ENCODE measurements at regions not wholly inside any gene's neighbourhood (a gene's known extent, or its start where the extent isn't known, plus 50 kb on each side); places are given as distances from the start of the nearest gene placed in this dataset.
"Not testable (repeated sequence)": the region's sequence is repeated elsewhere in the genome, so short reads cannot be mapped to it uniquely, and the experiment has no call there.

DNA sequence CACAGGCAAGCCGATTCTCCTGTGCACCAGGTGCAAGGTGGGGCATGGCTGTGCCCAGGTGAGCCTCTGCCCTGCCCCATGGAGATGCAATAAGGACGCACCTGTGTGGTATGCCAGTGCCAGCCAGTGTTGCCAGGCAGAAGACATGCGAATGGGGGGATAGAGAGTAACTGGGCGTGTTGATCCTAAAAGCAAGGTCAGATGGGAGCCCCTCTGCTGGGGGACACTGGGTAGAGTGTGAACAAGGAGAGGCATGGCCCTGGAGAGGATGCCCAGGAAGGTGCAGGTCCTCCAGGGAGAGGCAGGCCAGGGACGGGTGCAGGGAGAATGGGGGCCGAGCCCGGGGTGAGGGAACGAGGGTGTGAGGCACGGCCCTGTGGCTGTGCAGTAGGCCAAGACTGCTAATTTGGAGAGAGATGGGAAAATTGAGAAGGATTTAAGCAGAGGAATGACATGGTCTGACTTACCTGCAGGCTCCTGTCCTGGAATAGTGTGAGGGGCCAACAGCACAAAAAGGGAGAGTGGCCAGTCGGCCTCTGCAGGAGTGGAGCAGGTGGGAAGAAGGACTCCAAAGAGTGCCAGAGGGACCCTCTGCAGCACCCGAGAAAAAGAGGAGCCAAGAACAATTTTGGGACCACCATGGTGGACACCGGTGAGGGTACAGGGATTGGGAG, 690.4 kb upstream of the HS6ST1 start:
- DNase-seq (ENCODE audit: low spot score): no peak
- no peak for ATAC-seq
- intact Hi-C loops (cut with DNase I): no loop called here

DNA sequence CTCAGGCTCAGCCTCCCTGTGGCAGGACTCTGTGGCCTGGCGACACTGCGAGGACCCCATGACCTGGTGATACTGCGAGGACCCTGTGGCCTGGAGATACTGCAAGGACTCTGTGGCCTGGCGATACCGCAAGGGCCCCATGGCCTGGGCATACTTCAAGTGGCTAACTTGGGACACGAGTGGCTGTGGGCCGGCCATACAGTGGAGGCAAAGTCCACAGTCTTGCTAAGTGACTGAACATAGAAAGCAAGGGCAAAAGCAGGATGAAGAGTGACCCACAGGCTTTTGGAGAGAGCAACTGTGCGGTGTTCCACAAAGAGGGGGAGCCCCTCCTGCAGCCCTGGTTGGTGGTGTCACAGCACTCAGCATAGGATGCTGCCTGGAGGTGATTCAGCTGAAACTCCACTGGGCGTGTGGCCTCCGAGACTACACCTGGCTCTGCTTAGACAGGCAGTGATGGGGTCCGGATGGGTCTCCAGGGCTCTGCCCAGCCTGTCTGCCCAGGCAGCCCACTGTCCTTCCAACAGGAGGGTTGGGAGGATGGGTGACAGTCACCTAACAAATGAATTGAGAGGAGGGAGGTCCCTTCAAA, 691.0 kb upstream of the HS6ST1 start:
- ATAC-seq (no peak), DNase-seq (ENCODE audit: low spot score) (no peak)
- intact Hi-C loops (cut with DNase I): no loop called here

DNA sequence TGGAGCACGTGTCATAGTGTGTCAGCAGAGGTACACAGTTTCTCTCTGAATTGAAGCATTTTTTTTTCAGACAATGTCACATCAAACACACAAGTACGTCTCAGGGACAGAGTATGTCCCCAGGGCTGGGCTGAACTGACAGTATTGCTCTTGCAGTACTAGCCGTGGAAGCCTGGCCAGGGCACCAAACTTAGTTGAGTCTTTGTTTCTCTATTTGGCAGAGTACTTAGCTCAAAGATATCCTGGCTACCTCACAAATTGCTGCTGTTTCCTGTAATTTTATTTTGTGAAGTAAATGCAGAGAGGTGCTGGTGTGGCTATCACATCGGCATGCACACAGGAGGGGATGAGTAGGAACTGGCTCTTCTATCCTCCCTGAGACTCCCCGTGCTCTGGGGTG, 691.6 kb upstream of the HS6ST1 start:
- no peak for ATAC-seq
- intact Hi-C loops (cut with DNase I): no loop called here
- DNase-seq (ENCODE audit: low spot score): no peak

DNA sequence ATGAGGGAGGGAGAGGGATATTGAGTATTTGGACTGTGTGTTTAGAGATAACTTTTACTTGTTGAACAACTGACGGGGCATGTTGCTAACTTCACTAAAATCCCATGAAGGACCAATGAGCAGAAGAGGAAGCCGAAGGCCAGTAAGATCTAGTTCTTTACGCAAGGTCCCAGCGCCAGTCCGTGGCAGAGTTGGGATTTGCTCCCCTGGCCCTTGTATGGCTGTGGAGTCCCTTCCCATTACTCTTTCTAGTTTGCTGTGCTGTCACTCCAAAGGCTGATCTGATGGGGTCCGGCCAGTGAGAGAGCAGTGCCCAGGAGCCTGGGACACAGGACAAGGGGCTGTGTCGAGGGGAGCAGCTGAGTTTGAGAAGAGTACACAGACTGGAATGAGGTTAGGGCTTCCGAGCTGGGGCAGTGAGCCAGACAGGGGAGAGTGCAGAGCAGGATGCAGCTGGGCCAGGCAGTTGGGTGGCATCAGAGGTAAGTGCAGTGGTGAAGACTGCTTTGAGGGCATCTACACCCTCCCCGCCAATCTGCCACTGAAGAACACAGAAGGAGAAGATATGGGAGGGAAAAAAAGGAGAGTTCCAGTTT, 692.9 kb upstream of the HS6ST1 start:
- intact Hi-C loops (cut with DNase I): no loop called here
- no peak for DNase-seq (ENCODE audit: low spot score)
- no peak for ATAC-seq

DNA sequence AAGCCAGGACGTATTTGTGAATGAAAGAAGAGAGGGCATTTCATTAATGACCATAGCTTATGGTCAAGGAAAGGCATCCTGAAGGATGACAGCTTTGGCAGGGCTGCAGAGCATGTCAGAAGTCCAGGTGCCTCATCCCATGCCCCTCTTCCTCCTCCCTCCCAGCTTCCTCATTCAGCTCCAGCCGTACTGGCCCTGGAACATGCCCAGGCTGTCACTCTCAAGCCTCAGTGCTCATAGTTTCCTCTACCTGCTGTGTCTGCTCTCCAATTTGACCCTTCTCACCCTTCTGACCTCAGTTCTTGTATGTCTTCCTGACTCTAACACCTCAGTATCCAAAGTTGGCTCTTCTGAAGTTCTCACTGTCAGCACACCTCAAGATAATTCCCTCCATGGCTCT, 695.8 kb upstream of the HS6ST1 start:
- DNase-seq (ENCODE audit: low spot score): no peak
- intact Hi-C loops (cut with DNase I): no loop called here
- no peak for ATAC-seq

DNA sequence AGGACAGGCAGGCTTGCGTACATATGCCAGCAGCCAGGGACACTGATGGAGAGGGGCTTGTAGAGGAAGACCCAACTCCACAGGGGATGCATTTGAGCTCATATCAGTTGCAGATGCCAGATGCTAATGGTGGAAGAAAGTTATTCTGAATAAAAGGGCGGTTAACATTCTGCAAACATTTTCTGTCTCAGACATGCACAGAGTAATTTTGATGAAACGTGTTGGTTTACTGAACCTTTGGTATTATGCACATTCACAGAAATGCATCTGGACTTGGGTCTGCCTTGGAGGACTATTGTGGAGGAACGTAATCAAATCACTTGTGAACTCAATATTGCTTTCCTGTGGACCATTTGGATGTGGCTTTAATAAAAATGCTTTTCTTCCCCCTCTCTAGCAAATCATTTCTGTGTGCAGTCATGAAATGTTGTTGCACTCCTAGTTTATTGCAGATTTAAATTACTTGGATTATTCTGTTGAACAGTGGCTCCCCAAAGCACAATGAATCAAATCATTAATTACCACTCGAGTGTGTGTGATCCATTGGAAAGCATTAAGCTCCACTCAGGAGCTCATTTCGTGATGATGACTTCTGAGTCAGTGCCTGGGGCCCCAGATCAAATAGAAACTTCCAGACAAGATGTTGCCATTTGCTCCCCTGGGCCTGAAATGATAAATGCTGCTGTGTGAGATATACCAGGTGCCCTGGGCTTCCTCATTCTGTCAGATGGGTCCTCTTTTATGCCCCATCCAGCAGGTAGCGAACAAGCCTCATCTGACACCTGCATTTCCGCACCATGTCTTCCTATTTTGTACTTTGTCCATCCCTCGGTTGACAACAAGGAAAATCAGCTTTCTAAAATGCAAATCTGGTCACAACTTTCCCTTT, 697.0 kb upstream of the HS6ST1 start:
- DNase-seq (ENCODE audit: low spot score) (no peak), ATAC-seq (no peak)
- intact Hi-C loops (cut with DNase I): no loop called here

DNA sequence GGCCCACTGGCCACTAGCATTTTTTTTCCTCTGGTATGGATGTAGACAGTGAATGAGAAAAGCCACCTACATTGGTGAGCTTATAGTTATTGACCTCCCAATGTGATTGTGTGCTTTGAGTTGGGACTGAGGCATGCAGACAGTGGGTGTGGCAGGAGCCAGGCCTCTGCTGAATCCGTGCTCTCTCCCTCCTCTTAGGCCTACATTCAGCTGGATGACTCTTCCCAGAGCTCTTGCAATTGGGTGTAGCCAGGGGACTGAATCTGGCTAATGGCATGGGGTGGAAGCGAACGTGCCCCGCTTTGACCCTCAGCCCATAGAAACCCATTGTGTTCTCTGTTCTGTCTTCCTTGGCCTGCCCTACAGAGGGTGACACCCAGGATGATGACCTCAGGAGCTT, 698.3 kb upstream of the HS6ST1 start:
- no peak for ATAC-seq
- intact Hi-C loops (cut with DNase I): no loop called here
- no peak for DNase-seq (ENCODE audit: low spot score)

DNA sequence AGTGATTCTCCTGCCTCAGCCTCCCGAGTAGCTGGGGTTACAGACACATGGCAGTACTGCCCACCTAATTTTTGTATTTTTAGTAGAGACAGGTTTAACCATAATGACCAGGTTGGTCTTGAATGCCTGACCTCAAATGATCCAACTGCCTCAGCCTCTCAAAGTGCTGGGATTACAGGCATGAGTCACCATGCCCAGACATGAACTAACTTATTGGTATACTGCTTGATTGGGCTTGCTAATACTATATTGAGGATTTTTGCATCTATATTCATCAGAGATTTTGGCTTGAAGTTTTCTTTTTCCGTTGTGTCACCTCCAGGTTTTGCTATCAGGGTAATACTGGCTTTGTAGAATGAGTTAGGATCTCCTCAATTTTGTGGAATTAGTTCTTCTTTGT, 706.1 kb upstream of the HS6ST1 start:
- ATAC-seq: no peak
- intact Hi-C loops (cut with DNase I): no loop called here
- no peak for DNase-seq (ENCODE audit: low spot score)

DNA sequence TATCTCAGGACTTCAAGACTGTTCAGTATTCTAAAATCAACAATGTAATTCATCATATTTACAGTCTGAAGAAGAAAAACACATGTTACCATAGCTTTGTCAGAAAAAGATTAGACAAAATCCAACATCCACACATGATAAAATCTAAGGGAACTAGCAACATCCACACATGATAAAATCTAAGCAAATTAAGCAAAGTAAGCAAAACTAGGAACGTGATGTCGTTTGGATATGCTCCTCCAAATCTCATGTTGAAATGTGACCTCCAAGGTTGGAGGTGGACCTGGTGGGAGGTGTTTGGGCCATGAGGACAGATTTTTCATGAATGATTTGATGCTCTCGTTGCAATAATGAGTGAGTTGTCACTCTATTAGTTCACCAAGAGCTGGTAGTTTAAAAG, 717.3 kb upstream of the HS6ST1 start:
- no peak for DNase-seq (ENCODE audit: low spot score)
- intact Hi-C loops (cut with DNase I): no loop called here
- no peak for ATAC-seq

DNA sequence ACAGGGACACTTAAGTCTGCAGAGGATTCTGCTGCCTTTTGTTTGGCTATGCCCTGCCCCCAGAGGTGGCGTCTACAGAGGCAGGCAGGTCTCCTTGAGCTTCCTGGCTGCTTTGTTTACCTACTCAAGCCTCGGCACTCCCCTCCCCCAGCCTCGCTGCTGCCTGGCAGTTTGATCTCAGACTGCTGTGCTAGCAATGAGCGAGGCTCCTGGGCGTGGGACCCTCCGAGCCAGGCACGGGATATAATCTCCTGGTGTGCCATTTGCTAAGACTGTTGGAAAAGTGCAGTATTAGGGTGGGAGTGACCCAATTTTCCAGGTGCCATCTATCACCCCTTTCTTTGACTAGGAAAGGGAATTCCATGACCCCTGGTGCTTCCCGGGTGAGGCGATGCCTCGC, 725.0 kb upstream of the HS6ST1 start:
- intact Hi-C loops (cut with DNase I); ATAC-seq: not testable (repeated sequence)

DNA sequence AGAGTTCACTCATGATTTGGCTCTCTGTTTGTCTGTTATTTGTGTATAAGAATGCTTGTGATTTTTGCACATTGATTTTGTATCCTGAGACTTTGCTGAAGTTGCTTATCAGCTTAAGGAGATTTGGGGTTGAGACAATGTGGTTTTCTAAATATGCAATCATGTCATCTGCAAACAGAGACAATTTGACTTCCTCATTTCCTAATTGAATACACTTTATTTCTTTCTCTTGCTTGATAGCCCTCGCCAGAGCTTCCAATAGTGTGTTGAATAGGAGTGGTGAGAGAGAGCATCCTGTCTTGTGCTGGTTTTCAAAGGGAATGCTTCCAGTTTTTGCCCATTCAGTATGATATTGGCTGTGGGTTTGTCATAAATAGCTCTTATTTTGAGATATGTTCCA, 727.8 kb upstream of the HS6ST1 start:
- DNase-seq (ENCODE audit: low spot score); intact Hi-C loops (cut with DNase I); ATAC-seq: not testable (repeated sequence)

More for the DNA sequence above, 725.0 kb upstream of the HS6ST1 start:
- DNase-seq (ENCODE audit: low spot score): not testable (repeated sequence)

DNA sequence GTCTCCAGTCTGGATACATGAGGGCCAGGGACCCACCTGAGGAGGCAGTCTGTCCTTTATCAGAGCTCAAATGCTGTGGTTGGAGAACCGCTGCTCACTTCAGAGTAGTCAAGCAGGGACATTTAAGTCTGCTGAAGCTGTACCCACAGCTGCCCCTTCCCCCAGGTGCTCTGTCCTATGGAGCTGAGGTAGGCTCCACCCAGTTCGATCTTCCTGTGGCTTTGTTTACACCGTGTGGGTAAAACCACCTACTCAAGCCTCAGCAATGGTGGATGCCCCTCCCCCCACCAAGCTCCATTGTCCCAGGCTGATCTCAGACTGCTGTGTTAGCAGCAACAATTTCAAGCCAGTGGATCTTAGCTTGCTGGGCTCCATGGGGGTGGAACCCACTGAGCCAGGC, 731.4 kb upstream of the HS6ST1 start:
- intact Hi-C loops (cut with DNase I): no loop called here
- ATAC-seq: no peak
- DNase-seq (ENCODE audit: low spot score): no peak

DNA sequence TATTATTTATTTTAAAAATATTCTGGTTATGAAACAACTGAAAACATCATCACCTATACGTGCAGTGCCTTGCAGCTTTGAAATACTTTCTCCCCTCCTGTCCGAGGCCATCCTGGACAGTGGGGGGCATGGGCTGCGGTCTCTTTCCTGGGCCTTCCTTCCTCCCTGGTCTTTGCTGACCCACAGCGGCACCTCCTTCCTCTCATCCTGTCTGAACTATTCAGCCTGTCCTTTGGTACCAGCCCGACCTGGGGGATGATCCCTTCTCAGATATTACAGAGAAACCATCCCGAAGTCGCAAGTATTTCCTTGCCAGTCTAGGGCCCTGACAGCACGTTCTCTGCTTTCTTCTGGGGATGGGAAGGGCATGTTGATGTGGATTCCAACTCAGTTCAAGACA, 736.6 kb upstream of the HS6ST1 start:
- ATAC-seq (no peak), DNase-seq (ENCODE audit: low spot score) (no peak)
- intact Hi-C loops (cut with DNase I): no loop called here

DNA sequence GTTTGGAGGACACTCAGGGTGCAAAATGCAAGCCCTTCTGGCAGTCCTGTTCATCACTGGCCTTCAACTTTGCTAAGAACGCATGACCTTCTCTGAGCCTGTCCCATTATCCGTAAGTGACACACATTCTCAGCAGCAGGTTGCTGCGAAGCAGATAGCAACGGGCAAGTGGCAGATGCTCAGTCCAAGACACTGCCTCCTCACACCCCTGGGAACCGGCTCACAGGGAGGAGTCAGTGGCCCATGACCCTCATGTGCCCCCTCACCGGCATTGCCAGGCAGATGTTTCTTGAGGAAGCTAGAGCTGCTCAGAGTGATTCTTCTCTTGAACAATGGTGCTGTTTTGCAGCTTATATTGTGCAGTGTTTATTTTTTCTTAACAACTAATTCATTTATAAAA, 737.2 kb upstream of the HS6ST1 start:
- ATAC-seq (no peak), DNase-seq (ENCODE audit: low spot score) (no peak)
- intact Hi-C loops (cut with DNase I): no loop called here

DNA sequence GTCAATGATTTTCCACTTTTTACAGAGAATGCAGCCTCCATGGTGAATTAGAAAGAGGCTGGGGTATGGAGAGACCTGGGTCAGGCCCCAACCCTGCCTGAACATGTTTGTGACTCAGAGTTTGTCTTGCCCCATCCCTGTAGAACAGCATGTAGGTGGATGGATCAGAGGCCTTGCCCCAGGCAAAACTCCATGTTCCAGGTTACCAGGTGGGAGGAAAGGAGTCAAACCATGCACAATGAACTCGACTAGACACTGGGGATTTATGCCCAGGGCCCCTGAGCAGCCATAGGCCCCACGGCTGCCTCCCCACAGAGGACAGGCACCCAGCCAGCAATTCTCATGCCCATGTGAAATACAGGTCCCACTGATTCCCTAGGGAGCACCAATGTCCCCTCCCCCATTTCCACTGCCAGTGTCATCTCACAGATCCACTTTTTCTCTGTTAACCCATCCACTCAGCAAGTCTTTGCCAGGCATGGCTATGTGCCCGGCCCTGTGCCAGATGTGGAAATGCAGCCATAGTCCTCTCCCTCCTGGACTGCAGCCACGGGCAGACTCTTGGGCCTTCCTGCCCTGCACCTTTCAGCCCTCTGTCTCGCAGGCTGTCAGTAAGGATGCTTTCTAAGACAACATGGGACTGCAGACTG, 737.8 kb upstream of the HS6ST1 start:
- ATAC-seq (no peak), DNase-seq (ENCODE audit: low spot score) (no peak)
- intact Hi-C loops (cut with DNase I): no loop called here

DNA sequence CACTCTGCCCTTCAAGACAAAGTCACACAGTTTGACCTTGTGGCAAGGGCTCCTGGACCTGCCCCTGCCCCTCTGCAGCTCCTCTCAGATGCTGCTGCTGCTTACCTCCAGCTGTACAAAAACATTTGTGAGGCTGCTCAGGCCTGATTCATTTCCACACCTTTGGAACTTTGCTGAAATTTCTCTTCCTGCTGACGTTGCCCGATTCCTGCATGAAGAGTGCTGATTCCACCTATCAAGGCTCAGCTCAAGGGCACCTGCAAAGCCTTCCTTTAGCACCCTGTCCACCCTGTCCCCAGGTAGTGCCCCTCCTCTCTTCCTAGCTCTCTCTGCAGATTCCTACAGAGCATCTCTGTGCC, 738.3 kb upstream of the HS6ST1 start:
- ATAC-seq (no peak), DNase-seq (ENCODE audit: low spot score) (no peak)
- intact Hi-C loops (cut with DNase I): no loop called here

DNA sequence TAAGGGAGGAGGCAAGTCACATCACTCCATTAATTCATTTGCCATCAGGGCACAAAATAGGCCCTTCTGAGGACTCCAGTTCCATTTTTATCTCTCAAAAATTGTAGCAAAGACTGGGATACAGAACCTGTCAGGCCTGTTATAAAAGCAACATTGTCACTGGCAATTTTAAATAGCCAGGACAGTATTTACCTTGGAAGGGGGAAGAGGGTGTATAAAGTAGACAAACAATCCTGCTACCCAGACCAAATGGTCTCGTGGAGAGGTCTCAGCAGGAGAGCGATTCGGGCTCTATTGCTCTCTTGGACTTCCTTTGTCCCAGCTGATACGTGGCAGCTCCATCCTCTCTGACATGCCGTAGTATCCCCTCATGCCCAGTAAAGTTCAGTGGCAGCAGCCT, 740.3 kb upstream of the HS6ST1 start:
- no peak for DNase-seq (ENCODE audit: low spot score)
- intact Hi-C loops (cut with DNase I): no loop called here
- no peak for ATAC-seq

DNA sequence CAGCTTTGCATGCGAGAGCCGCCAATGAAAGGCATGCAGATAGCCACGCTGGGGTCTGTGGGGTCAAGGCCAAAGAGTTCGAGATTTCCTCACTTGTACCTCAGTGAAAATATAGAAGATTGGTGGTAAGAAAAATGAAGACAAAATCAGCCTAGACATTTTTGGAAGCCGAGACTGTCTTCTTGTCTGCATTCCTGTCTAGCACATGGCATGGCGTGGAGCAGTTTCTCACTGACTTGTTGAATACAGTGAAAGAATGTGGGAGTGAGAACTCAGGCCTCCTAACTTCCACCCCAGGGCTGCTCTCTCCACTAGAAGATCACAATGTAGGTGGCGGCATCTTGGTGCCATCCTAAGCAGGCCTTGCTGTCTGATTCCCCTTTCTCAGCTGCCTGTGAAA, 740.8 kb upstream of the HS6ST1 start:
- intact Hi-C loops (cut with DNase I): no loop called here
- ATAC-seq: no peak

DNA sequence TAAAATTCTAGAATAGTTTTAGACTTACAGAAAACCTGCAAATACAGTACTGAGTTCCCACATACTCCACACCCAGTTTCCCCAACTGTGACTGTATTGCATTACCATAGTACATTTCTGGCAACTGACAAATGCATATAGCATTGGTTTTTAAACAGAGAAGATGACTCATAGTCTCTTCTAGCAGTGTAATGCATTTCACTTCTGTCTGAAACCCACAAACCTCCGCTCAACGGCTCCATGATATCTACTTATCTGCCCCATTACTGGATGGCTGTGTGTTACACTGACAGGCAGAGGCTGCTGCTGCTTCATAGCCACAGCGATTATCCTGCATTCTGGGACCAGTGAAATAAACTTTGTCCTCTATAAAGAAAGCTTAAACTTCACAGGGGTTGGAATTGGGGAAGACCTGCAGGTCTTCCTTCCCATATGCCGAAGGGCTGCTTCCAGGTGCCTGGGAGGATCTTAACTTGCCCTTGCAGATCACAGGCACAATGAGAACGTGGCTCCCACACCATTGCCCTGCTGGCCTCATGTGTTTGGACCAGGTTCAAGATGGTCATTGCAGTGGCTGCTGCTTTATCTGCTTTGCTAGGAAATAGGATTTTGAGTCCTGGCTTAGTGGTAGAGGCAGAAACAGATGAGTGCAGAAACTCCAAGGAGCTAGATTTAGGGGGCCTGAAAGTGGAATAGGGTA, 742.6 kb upstream of the HS6ST1 start:
- ATAC-seq (no peak), DNase-seq (ENCODE audit: low spot score) (no peak)
- intact Hi-C loops (cut with DNase I): no loop called here

More for the DNA sequence above, 740.8 kb upstream of the HS6ST1 start:
- DNase-seq (ENCODE audit: low spot score): no peak

Measured in sciatic nerve (tissue), 2 donors.